ENCODE measurements at regions not wholly inside any gene's neighbourhood (a gene's known extent, or its start where the extent isn't known, plus 50 kb on each side); places are given as distances from the start of the nearest gene placed in this dataset.

DNA sequence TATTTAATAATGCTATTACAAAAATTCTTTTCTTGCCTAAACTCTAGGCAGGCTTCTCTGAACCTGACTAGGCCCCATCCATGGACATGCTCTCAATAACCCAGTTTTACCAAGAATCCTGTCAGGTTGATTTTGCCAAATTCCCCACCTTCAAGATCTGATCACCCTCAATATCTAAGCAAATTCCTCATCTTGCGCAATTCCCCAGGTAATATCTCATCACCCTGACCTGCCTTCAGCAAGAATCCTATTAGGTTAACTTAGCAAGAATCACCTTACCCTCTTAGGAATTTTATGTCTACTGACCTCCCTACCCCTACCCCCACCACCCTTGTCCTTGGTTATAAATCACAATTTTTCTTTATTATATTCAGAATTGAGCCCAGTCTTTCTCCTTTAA, 579.1 kb downstream of the C4orf33 start:
- H3K36me3 Mint-ChIP-seq (ENCODE audit: low read depth), result no peaks in the 10 kb centered on the region
- TF ChIP-seq, protein P1, sequence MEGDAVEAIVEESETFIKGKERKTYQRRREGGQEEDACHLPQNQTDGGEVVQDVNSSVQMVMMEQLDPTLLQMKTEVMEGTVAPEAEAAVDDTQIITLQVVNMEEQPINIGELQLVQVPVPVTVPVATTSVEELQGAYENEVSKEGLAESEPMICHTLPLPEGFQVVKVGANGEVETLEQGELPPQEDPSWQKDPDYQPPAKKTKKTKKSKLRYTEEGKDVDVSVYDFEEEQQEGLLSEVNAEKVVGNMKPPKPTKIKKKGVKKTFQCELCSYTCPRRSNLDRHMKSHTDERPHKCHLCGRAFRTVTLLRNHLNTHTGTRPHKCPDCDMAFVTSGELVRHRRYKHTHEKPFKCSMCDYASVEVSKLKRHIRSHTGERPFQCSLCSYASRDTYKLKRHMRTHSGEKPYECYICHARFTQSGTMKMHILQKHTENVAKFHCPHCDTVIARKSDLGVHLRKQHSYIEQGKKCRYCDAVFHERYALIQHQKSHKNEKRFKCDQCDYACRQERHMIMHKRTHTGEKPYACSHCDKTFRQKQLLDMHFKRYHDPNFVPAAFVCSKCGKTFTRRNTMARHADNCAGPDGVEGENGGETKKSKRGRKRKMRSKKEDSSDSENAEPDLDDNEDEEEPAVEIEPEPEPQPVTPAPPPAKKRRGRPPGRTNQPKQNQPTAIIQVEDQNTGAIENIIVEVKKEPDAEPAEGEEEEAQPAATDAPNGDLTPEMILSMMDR (IDR thresholded peaks at IDR 0.05), result no peak
- no peaks in the 10 kb centered on the region for H3K4me1 Mint-ChIP-seq (ENCODE audit: low read depth)
- H3K9me3 Mint-ChIP-seq, result peaks cover 31% of the 10 kb centered on the region
- H3K27me3 Mint-ChIP-seq (ENCODE audit: insufficient read depth), result no peaks in the 10 kb centered on the region
- DNase-seq, result no peak
- H3K27ac Mint-ChIP-seq, result no peak overlapping the region
- H3K4me3 Mint-ChIP-seq, result no peak overlapping the region

DNA sequence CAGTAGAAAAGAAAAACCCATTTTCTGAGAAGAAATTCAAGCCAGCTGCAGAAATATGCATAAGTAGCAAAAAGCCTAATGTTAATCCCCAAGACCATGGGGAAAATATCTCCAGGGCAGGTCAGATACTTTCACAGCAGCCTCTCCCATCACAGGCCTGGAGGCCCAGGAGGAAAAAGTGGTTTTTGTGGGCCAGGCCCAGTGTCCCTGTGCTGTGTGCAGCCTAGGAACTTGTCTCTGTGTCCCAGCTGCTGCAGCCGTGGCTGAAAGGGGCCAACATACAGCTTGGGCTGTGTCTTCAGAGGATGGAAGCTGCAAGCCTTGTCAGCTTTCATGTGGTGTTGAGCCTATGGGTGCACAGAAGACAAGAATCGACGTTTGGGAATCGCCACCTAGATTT, 581.0 kb downstream of the C4orf33 start:
- Mint-ChIP-seq H3K4me1 (ENCODE audit: low read depth) (no peaks in the 10 kb centered on the region), H3K9me3 (peaks cover 31% of the 10 kb centered on the region), H3K27ac (no peak overlapping the region), H3K27me3 (ENCODE audit: insufficient read depth) (no peaks in the 10 kb centered on the region), H3K4me3 (no peak overlapping the region), H3K36me3 (ENCODE audit: low read depth) (no peaks in the 10 kb centered on the region)
- TF ChIP-seq, protein P1 (IDR thresholded peaks at IDR 0.05), result no peak
- DNase-seq, result no peak

DNA sequence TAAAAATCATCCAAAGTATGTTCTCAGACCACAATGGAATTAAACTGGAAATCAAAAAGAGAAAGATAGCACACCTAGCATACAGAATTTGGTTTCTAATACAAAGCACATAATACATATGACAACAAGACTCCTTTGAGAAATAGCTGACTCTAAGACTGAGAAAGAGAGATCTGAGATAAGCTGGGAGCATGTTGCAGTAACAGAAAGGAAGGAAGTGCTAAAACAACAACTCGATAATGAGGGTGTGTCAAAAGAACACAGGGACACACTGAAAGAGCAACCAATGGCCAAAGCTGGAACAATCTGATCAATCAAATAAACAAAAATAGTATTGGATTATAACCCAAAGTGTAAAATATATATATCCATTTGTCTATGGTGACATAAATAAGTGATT, 586.6 kb downstream of the C4orf33 start:
- DNase-seq, result no peak
- TF ChIP-seq, protein P1 (IDR thresholded peaks at IDR 0.05), result no peak
- H3K36me3 Mint-ChIP-seq (ENCODE audit: low read depth), result no peaks in the 10 kb centered on the region
- H3K27me3 Mint-ChIP-seq (ENCODE audit: insufficient read depth), result no peaks in the 10 kb centered on the region
- H3K4me1 Mint-ChIP-seq (ENCODE audit: low read depth), result no peaks in the 10 kb centered on the region
- peaks cover 25% of the 10 kb centered on the region for H3K9me3 Mint-ChIP-seq
- H3K4me3 Mint-ChIP-seq, result no peak overlapping the region
- H3K27ac Mint-ChIP-seq, result no peak overlapping the region

DNA sequence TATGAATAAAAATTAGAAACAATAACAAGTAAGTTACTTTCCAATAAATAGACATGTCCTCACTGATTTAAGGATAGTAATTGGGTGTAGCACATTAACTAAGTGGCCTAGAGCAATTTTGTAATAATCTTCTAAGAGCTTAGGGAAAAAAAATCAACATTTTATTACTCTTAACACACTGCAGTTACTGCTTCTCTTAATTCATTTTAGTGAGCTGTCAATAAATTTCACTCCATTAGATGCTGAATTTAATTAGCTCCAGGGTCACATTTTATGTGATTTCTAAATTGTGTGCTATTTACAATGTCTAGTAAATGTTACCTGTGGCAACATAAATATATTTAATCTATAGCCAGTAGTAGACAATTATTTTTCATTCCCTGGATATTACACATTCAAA, 612.0 kb downstream of the C4orf33 start:
- DNase-seq, result no peak
- H3K27me3 Mint-ChIP-seq (ENCODE audit: insufficient read depth), result no peaks in the 10 kb centered on the region; the same call in 1 of the 2 replicates

DNA sequence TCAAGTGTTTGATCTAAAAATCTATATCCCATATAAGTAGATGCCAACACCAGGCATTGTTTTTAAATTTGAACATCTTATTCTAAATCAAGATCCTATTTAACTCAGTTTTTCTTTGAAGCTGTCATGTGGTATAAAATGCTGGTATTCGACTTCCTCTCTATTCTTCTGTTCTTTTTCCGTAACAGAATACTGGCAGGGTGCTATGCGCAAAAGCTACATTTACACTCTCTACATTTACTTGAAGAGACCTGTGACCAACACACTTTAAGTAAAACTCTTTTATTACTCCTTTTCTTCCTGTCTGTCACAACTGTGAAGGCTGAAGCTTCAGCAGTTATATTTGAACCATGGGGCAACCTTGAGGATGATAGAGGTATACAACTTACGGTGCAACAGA, 612.8 kb downstream of the C4orf33 start:
- TF ChIP-seq, protein P1 (IDR thresholded peaks at IDR 0.05), result no peak
- Mint-ChIP-seq H3K4me3 (no peak overlapping the region), H3K4me1 (ENCODE audit: low read depth) (no peaks in the 10 kb centered on the region), H3K9me3 (peaks cover 31% of the 10 kb centered on the region), H3K27me3 (ENCODE audit: insufficient read depth) (no peaks in the 10 kb centered on the region; the same call in 1 of the 2 replicates), H3K27ac (no peak overlapping the region), H3K36me3 (ENCODE audit: low read depth) (no peaks in the 10 kb centered on the region; the same call in 1 of the 2 replicates)
- DNase-seq, result no peak

More for the DNA sequence above, 612.0 kb downstream of the C4orf33 start:
- no peaks in the 10 kb centered on the region for H3K4me1 Mint-ChIP-seq (ENCODE audit: low read depth)
- H3K36me3 Mint-ChIP-seq (ENCODE audit: low read depth), result no peaks in the 10 kb centered on the region; the same call in 1 of the 2 replicates
- TF ChIP-seq, protein P1 (IDR thresholded peaks at IDR 0.05), result no peak
- H3K27ac Mint-ChIP-seq, result no peak overlapping the region
- H3K9me3 Mint-ChIP-seq, result peaks cover 31% of the 10 kb centered on the region
- H3K4me3 Mint-ChIP-seq, result no peak overlapping the region

DNA sequence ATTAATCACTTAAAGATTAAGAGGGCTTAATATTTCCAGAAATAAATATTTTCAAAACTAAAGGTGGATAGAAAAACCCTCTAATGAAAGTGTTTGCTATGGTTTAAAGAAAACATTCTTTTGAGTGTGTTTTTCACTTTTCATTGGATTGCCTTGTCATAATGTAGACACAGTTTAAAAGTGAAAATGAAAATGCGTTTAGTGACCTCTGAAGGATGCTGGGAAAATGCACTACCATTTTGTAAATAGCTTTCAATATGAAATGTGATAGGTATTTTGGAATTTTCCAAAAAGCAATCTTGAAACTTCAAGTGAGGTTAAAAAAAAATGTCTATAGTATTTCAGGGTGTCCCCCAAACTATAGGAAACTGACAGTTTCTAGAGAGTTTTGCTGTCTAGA, 642.2 kb downstream of the C4orf33 start:
- H3K9me3 Mint-ChIP-seq, result peaks cover 17% of the 10 kb centered on the region
- H3K27ac Mint-ChIP-seq, result no peak overlapping the region
- H3K4me3 Mint-ChIP-seq, result no peak overlapping the region
- H3K36me3 Mint-ChIP-seq (ENCODE audit: low read depth), result no peaks in the 10 kb centered on the region
- TF ChIP-seq, protein P1 (IDR thresholded peaks at IDR 0.05), result no peak
- H3K4me1 Mint-ChIP-seq (ENCODE audit: low read depth), result no peaks in the 10 kb centered on the region
- no peaks in the 10 kb centered on the region; the same call in none of the 2 replicates for H3K27me3 Mint-ChIP-seq (ENCODE audit: insufficient read depth)
- no peak for DNase-seq
